C4-2B (cell line): ENCODE measurements at regions not wholly inside any gene's neighbourhood (a gene's known extent, or its start where the extent isn't known, plus 50 kb on each side); places are given as distances from the start of the nearest gene placed in this dataset.

Experiments
- ZFX ChIP-seq: fragments of 450-650 bp; IDR thresholded peaks from 2 replicates; pipeline ENCODE4 v1.6.1; 2017
- TF ChIP-seq, protein P1 (sequence below): fragments of 450-650 bp; conservative IDR thresholded peaks from 2 replicates; pipeline ENCODE4 v1.5.1; 2017; ENCODE audit warnings: mild to moderate bottlenecking

DNA sequence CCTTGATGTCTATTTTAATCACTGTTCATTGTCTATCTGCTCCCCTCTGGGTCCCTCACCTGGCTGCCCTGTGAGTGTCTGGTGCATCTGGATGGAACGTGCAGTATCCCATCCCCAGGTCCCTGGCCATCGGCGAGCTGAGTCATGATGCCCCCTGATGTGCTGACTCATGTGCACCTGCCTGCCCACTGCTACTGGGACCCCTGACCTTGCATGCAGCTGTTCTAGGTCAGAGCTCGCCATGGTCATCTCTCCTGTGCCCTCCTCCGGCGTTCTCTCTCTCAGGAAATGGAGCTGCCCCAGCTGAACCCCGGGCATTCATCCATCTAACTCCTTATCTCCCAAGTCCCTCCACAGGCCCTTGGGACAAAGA lies 516.2 kb upstream of the HS6ST1 start:
- TF ChIP-seq, protein P1, sequence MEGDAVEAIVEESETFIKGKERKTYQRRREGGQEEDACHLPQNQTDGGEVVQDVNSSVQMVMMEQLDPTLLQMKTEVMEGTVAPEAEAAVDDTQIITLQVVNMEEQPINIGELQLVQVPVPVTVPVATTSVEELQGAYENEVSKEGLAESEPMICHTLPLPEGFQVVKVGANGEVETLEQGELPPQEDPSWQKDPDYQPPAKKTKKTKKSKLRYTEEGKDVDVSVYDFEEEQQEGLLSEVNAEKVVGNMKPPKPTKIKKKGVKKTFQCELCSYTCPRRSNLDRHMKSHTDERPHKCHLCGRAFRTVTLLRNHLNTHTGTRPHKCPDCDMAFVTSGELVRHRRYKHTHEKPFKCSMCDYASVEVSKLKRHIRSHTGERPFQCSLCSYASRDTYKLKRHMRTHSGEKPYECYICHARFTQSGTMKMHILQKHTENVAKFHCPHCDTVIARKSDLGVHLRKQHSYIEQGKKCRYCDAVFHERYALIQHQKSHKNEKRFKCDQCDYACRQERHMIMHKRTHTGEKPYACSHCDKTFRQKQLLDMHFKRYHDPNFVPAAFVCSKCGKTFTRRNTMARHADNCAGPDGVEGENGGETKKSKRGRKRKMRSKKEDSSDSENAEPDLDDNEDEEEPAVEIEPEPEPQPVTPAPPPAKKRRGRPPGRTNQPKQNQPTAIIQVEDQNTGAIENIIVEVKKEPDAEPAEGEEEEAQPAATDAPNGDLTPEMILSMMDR, result no peak
- no peak for TF ChIP-seq ZFX
